Parathyroid adenoma (tissue), 2 donors: ENCODE measurements at regions not wholly inside any gene's neighbourhood (a gene's known extent, or its start where the extent isn't known, plus 50 kb on each side); places are given as distances from the start of the nearest gene placed in this dataset.

Experiments
- H2AFZ ChIP-seq: fragments of 300-600 bp; sonication (generic); one replicate; pipeline ENCODE4 v1.7.0; 2017; ENCODE audit warnings: antibody characterized with exemption, mild to moderate bottlenecking
- H3K27ac ChIP-seq: fragments of 300-600 bp; sonication (generic); one replicate; pipeline ENCODE4 v1.7.0; 2017
- H3K27me3 ChIP-seq: fragments of 300-600 bp; sonication (generic); one replicate; pipeline ENCODE4 v1.7.0; 2017; ENCODE audit warnings: low read length; ENCODE audit not compliant: control insufficient read depth, insufficient read depth
- H3K36me3 ChIP-seq: fragments of 300-600 bp; sonication (generic); one replicate; pipeline ENCODE4 v1.7.0; 2017; ENCODE audit warnings: low read length; ENCODE audit not compliant: control insufficient read depth, insufficient read depth
- H3K4me1 ChIP-seq: fragments of 300-600 bp; sonication (generic); one replicate; pipeline ENCODE4 v1.7.0; 2017; ENCODE audit warnings: control low read depth
- H3K4me2 ChIP-seq: fragments of 300-600 bp; sonication (generic); one replicate; pipeline ENCODE4 v1.7.0; 2017; ENCODE audit warnings: low read length
- H3K4me3 ChIP-seq: fragments of 300-600 bp; sonication (generic); one replicate; pipeline ENCODE4 v1.7.0; 2017; ENCODE audit warnings: low read depth, low read length
- H3K79me2 ChIP-seq: fragments of 300-600 bp; sonication (generic); one replicate; pipeline ENCODE4 v1.7.0; 2017; ENCODE audit warnings: control low read depth
- H3K9ac ChIP-seq: fragments of 300-600 bp; sonication (generic); one replicate; pipeline ENCODE4 v1.7.0; 2017; ENCODE audit warnings: mild to moderate bottlenecking
- H3K9me3 ChIP-seq: fragments of 300-600 bp; sonication (generic); one replicate; pipeline ENCODE4 v1.7.0; 2017; ENCODE audit warnings: low read length; ENCODE audit not compliant: control insufficient read depth
- CTCF ChIP-seq: fragments of 300-600 bp; sonication (generic); IDR thresholded peaks from one replicate; pipeline ENCODE4 v1.7.0; 2017; ENCODE audit warnings: antibody characterized with exemption, mild to moderate bottlenecking
- donor health status: primary hyperparathyroidism.

GRCh38 chr5:174307656-174308271 is 262.3 kb downstream of the NSG2 start:
- Histone ChIP-seq H3K4me3 (no peak overlapping the region), H3K4me2 (no peak overlapping the region), H3K27me3 (no peaks in the 10 kb centered on the region), H3K9ac (no peak overlapping the region), H3K36me3 (no peaks in the 10 kb centered on the region), H2AFZ (no peak overlapping the region), H3K79me2 (no peaks in the 10 kb centered on the region), H3K27ac (no peak overlapping the region), H3K4me1 (no peaks in the 10 kb centered on the region), H3K9me3 (no peaks in the 10 kb centered on the region)
- TF ChIP-seq CTCF, result no peak

- Histone ChIP-seq H3K27ac (no peak overlapping the region), H3K9me3 (no peaks in the 10 kb centered on the region), H2AFZ (no peak overlapping the region), H3K4me2 (no peak overlapping the region), H3K9ac (no peak overlapping the region), H3K79me2 (no peaks in the 10 kb centered on the region), H3K4me1 (no peaks in the 10 kb centered on the region), H3K36me3 (no peaks in the 10 kb centered on the region), H3K27me3 (no peaks in the 10 kb centered on the region), H3K4me3 (no peak overlapping the region)
- no peak for TF ChIP-seq CTCF
Measured at GRCh38 chr5:174309131-174309795, 263.8 kb downstream of the NSG2 start.

GRCh38 chr5:174310243-174310642 is 264.7 kb downstream of the NSG2 start:
- Histone ChIP-seq H3K79me2 (no peaks in the 10 kb centered on the region), H2AFZ (no peak overlapping the region), H3K27me3 (no peaks in the 10 kb centered on the region), H3K9me3 (no peaks in the 10 kb centered on the region), H3K9ac (no peak overlapping the region), H3K4me3 (no peak overlapping the region), H3K4me2 (no peak overlapping the region), H3K4me1 (no peaks in the 10 kb centered on the region), H3K27ac (no peak overlapping the region), H3K36me3 (no peaks in the 10 kb centered on the region)
- no peak for TF ChIP-seq CTCF

GRCh38 chr5:174310706-174311105 is 265.2 kb downstream of the NSG2 start:
- Histone ChIP-seq H3K27ac (no peak overlapping the region), H3K4me1 (no peaks in the 10 kb centered on the region), H3K9ac (no peak overlapping the region), H3K36me3 (no peaks in the 10 kb centered on the region), H2AFZ (no peak overlapping the region), H3K9me3 (no peaks in the 10 kb centered on the region), H3K27me3 (no peaks in the 10 kb centered on the region), H3K4me2 (no peak overlapping the region), H3K4me3 (no peak overlapping the region), H3K79me2 (no peaks in the 10 kb centered on the region)
- TF ChIP-seq CTCF, result no peak

- Histone ChIP-seq H3K9ac (no peak overlapping the region), H3K27ac (no peak overlapping the region), H3K9me3 (no peaks in the 10 kb centered on the region), H3K4me3 (no peak overlapping the region), H2AFZ (peak overlapping the region; percentile 68), H3K79me2 (no peaks in the 10 kb centered on the region), H3K4me1 (no peaks in the 10 kb centered on the region), H3K27me3 (no peaks in the 10 kb centered on the region), H3K4me2 (no peak overlapping the region), H3K36me3 (no peaks in the 10 kb centered on the region)
- no peak for TF ChIP-seq CTCF
Measured at GRCh38 chr5:174311121-174311520, 265.6 kb downstream of the NSG2 start.
